Neural progenitor cell (in vitro differentiated cells): ENCODE measurements at regions not wholly inside any gene's neighbourhood (a gene's known extent, or its start where the extent isn't known, plus 50 kb on each side); places are given as distances from the start of the nearest gene placed in this dataset.

ENCODE experiments used
- EZH2 ChIP-seq: fragments of 200-600 bp; sonication (generic); IDR thresholded peaks from 2 replicates; pipeline ENCODE4 v1.6.1; 2017; ENCODE audit warnings: antibody characterized with exemption, mild to moderate bottlenecking, moderate library complexity
- TF ChIP-seq, protein P1 (sequence below): fragments of 200-600 bp; sonication (generic); IDR thresholded peaks from 2 replicates; pipeline ENCODE4 v1.5.1; 2017; ENCODE audit warnings: antibody characterized with exemption, mild to moderate bottlenecking

DNA sequence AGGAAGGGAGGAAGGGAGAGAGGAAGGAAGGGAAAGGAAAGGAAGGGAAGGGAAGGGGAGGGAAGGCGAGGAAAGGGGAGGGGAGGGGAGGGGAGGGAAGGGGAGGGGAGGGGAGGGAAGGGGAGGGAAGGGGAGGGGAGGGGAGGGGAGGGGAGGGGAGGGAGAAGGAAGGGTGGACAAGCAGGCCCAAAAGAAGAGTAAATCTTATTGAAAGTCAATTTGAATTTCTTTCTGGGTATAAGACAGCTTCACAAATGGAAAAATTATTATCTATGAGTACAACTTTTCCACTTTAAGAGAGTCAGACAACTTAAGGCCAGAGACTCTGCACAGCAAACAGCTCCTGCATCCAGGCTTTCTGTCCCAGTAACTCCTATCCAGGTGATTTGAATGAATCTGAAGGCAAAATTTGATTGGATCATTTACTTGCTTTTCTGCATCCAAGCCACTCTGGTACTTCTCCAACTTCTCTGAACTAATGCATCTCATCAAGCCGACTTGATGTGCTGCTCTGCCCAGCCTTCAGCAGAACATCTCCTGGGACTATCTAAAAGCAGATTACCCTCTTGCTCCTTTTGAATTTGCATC lies 363.4 kb upstream of the KIF2A start:
- TF ChIP-seq, protein P1, sequence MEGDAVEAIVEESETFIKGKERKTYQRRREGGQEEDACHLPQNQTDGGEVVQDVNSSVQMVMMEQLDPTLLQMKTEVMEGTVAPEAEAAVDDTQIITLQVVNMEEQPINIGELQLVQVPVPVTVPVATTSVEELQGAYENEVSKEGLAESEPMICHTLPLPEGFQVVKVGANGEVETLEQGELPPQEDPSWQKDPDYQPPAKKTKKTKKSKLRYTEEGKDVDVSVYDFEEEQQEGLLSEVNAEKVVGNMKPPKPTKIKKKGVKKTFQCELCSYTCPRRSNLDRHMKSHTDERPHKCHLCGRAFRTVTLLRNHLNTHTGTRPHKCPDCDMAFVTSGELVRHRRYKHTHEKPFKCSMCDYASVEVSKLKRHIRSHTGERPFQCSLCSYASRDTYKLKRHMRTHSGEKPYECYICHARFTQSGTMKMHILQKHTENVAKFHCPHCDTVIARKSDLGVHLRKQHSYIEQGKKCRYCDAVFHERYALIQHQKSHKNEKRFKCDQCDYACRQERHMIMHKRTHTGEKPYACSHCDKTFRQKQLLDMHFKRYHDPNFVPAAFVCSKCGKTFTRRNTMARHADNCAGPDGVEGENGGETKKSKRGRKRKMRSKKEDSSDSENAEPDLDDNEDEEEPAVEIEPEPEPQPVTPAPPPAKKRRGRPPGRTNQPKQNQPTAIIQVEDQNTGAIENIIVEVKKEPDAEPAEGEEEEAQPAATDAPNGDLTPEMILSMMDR, result no peak
- TF ChIP-seq EZH2, result no peak
